GM12874 (cell line): ENCODE measurements at regions not wholly inside any gene's neighbourhood (a gene's known extent, or its start where the extent isn't known, plus 50 kb on each side); places are given as distances from the start of the nearest gene placed in this dataset.

Source experiments
- TF ChIP-seq, protein P1 (sequence below): IDR thresholded peaks from 2 replicates; pipeline ENCODE4 v1.5.1; 2011; ENCODE audit warnings: low read depth, mild to moderate bottlenecking, control low read depth, low read length, moderate library complexity; ENCODE audit not compliant: insufficient read depth

DNA sequence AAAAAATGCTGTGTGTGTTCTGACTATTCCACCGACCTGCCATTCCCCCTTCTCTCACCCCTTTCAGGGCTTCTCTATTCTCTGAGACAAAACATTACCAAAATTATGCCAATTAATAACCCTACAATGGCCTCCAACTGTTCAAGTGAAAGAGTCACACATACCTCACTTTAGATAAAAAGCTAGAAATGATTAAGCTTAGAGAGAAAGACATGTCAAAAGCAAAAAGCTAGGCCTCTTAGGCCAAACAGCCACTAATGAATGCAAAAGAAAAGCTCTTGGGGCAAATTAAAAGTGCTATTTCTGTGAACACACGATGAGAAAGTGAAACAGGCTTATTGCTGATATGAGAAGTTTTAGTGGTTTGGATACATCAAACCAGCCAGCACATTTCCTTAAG lies 279.6 kb upstream of the GRAMD2B start:
- TF ChIP-seq, protein P1, sequence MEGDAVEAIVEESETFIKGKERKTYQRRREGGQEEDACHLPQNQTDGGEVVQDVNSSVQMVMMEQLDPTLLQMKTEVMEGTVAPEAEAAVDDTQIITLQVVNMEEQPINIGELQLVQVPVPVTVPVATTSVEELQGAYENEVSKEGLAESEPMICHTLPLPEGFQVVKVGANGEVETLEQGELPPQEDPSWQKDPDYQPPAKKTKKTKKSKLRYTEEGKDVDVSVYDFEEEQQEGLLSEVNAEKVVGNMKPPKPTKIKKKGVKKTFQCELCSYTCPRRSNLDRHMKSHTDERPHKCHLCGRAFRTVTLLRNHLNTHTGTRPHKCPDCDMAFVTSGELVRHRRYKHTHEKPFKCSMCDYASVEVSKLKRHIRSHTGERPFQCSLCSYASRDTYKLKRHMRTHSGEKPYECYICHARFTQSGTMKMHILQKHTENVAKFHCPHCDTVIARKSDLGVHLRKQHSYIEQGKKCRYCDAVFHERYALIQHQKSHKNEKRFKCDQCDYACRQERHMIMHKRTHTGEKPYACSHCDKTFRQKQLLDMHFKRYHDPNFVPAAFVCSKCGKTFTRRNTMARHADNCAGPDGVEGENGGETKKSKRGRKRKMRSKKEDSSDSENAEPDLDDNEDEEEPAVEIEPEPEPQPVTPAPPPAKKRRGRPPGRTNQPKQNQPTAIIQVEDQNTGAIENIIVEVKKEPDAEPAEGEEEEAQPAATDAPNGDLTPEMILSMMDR: no peak

DNA sequence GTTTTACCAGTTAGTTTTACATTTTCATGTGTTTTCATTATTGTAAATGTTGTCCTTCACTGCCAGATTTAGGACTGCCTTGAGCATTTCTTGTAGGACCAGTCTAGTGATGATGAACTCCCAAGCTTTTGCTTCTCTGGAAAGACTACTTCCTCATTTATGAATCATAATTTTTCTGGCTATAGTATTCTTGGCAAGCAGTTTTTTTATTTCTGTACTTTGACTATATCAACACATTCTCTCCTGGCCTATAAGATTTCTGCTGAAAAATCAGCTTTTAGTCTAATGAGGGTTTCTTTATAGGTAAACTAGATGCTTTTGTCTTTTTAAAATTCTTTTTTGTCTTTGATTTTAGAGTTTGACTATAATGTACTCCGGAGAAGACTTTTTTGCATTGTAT lies 256.8 kb upstream of the GRAMD2B start:
- TF ChIP-seq, protein P1: no peak

DNA sequence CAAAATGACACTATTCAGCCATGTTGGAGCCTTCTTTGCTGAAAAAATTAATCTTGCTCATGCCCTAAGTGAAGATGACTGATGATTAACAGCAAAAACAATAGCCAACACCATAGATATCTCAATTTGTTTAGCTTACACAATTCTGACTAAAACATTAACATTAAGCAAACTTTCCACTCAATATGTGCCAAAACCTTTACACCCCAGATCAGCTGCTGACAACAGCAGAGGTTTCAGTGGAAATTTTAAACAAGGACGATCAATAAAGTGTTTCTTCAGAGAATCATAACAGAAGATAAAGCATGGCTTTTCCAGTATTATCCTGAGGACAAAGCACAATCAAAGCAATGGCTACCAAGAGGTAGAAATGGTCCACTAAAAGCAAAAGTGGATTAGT lies 254.4 kb upstream of the GRAMD2B start:
- TF ChIP-seq, protein P1: no peak

- TF ChIP-seq, protein P1: no peak
Observed at GRCh38 chr5:126171916-126172315, 251.3 kb upstream of the GRAMD2B start.

DNA sequence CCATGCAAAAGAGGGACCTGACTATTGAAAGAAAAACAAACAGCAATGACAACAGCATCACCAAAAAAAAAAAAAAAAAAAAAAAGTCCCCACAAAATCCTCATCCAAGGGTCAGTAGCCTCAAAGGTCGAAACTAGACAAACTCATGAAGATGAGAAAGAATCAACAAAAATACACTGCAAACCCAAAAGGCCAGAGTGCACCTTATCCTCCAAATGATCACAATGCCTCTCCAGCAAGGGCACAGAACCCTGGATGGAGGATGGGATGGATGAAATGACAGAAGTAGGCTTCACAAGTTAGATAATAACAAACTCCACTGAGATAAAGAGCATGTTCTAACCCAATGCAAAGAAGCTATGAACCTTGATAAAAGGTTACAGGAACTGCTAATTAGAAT lies 250.4 kb upstream of the GRAMD2B start:
- TF ChIP-seq, protein P1: no peak

DNA sequence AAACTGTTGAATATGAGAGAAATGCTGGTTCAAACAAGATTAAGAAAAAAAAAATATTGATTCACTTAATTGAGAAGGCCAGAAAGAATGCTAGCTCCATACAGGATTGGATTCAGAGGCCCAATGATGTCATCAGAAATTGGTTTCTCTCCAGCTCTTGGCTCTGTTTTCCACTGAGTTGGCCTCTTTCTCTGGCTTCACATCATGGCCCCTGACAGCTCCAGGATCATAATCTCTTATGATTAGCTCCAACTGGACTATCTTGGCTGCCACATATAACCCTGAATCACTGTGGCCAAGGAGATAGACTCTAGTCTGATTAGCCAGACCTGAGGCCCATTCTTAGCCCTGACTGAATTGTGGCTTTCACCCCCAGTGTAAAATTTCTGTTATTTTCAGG lies 244.7 kb upstream of the GRAMD2B start:
- TF ChIP-seq, protein P1: no peak

DNA sequence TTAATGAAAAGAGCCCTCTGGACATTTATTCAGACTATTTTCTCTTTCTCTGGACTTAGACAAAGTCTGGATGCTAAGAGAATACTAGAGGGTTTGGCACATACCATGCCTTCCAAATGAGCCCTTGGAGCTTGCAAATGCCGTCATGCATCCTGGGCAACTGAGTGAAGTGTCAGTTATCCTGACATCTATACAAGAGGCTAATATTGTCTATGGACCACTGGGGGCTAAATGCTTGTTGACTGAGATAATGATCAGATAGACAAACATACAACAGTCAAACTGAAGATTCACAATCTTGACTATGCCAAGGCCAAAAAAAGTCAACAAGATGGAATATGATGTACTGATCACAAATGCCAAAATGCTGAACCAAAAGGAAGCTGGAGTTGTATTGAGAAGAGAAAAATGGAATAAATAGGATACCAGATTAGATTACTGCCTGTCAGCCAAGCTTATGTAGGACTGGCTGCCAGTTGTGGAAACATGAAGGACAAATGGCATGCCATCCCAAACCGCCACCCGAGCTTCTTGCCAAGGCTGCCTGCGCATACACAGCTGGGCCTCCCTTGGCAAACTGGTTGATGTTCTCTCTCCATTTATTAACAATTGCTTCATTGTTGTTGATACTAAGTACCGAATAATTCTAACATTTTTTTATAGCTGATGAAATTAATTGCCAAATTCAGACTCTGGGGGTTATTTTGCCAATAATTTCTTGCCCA lies 240.1 kb upstream of the GRAMD2B start:
- TF ChIP-seq, protein P1: no peak
